Stimulated activated naive CD8-positive, alpha-beta T cell treated with anti-CD3 and anti-CD28 coated beads, Interleukin-15, Interleukin-2, amounts not matched to agents 100 U/mL and 50 U/mL, for 24 hours (primary cell): ENCODE measurements at regions not wholly inside any gene's neighbourhood (a gene's known extent, or its start where the extent isn't known, plus 50 kb on each side); places are given as distances from the start of the nearest gene placed in this dataset.
"Not testable (repeated sequence)": the region's sequence is repeated elsewhere in the genome, so short reads cannot be mapped to it uniquely, and the experiment has no call there.

ENCODE experiments used
- ATAC-seq: fragments of 150-1000 bp; cut with Tn5 transposase; one replicate; pipeline ENCODE4 v1.10.0; 2021
- DNase-seq: peaks from one replicate; pipeline ENCODE4 v3.0.0; 2021

- DNase-seq (no peak), ATAC-seq (no peak)
These were observed 198.7 kb downstream of the TMA16 start for GRCh38 chr4:163693211-163693610.

GRCh38 chr4:163693776-163694175, 199.3 kb downstream of the TMA16 start:
- ATAC-seq = no peak
- DNase-seq = no peak

GRCh38 chr4:163694385-163694784, 199.9 kb downstream of the TMA16 start:
- ATAC-seq (no peak), DNase-seq (no peak)

DNA sequence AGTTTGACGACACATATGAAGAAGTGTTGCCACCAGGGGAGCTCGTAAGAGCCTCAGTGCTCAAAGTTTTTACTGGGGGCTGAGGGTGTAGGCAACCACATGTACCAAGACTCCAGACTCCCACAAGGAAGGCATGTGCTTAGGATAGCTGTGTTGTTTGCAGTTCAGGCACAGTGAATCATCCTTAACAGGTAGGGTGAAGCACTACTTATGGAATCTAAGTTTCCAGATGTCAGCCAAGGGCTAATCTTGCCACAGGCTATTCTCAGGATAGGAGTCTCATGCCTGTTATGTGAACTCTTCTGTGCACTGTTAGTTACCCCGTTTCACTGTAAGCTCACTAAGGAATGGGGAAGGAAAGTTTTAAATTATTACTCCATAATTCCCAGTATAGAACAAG, 202.6 kb downstream of the TMA16 start:
- DNase-seq = no peak
- ATAC-seq = no peak

- not testable (repeated sequence) for DNase-seq, ATAC-seq
These were observed 205.9 kb downstream of the TMA16 start for GRCh38 chr4:163700383-163700782.

- DNase-seq (no peak), ATAC-seq (peak; percentile 46)
These were observed 207.4 kb downstream of the TMA16 start for GRCh38 chr4:163701916-163702315.

GRCh38 chr4:163702736-163703135, 208.2 kb downstream of the TMA16 start:
- DNase-seq = no peak
- ATAC-seq = no peak

DNA sequence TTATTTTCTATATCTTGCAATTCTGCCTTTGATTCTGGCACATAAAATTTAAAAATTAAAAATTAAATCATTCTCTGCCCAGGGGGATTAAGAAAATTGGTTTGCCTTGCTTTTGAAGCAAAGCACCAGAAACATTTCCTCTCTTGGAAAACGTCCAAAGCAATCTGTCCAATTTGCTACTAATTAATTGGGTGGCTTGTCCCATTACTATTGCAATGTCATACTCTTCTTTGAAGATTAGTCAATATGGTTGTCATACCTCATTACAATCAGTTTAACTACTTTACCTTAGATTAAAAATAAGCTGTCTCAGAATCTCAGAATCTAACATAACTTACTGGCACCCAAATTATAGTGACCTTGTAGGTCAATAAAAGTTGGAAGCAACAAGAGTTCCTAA, 208.8 kb downstream of the TMA16 start:
- DNase-seq (no peak), ATAC-seq (no peak)

DNA sequence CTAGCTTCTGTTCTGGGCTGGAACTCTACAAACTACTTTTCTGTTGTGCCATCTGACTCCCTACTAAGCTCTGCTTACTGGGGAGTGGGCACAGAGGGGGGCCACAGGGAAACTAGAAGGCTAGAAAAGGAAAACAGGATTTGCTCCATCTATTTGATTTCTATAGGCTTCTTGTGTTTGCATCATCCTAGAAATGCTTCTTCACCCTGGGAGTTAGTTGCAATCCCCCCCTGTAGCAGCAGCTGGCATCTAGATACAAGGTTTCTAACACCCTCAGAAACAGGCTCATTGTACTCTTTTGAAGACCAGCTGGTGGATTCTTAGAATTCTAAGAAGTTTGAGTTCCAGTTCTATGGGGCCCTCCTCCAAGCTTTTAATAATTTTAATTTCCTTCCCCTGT, 213.4 kb downstream of the TMA16 start:
- ATAC-seq (no peak), DNase-seq (no peak)

DNA sequence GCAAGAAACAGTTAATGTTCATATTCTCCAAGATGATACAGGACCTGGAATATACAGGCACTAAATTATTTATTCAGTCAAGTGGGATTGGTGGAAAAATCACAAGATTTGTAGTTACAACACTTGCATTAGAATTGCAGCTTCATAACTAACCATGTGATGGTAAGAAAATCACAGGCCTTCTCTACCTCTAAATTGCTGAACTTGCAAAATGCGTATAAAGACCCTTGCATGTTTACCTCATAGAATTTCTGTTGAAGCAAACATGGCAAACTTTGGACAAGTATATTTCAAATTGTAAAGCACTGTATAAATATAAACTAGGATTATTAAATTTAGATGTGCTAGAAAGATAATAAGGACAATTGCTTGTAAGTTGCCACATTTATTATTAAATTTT, 215.1 kb downstream of the TMA16 start:
- no peak for DNase-seq
- ATAC-seq = no peak

- ATAC-seq (no peak), DNase-seq (no peak)
These were observed 215.7 kb downstream of the TMA16 start for GRCh38 chr4:163710158-163710557.

GRCh38 chr4:163724495-163724894, 230.0 kb downstream of the TMA16 start:
- not testable (repeated sequence) for ATAC-seq

DNA sequence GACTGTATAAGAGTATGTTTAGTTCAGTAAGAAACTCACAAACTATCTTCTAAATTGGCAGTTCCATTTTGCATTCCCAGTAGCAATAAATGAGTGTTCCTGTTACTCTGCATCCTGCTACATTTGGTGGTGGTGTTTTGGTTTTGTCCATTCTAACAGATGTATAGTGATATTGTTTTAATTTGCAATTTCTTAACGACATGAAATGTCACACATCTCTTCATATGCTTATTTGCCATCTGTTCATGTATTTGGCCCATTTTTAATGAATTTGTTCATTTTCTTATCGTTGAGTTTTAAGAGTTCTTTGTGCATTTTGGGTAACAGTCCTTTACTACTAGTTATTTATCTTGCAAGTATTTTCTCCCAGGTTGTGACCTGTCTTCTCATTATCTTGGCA, 232.2 kb downstream of the TMA16 start:
- DNase-seq = no peak
- no peak for ATAC-seq

More at GRCh38 chr4:163724495-163724894, 230.0 kb downstream of the TMA16 start:
- DNase-seq = not testable (repeated sequence)

- ATAC-seq = no peak
- DNase-seq = no peak
These were observed 236.6 kb downstream of the TMA16 start for GRCh38 chr4:163731071-163731470.

DNA sequence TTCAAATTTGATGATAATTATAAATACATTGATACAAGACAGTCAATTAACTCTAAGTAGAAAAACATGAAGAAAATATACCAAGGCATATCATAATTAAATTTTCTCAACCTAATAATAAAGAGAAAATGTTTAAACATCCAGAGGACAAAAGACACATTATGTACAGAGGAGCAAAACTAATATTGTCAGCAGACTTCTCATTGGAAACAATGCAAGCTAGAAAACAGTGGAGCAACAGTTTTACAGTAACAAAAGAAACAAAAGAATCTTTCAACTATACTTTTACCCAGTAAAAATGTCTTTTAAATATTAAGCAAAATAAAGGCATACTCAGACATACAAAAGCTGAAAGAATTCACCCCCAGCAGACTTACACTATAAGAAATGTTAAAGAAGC, 238.0 kb downstream of the TMA16 start:
- DNase-seq (no peak), ATAC-seq (no peak)

DNA sequence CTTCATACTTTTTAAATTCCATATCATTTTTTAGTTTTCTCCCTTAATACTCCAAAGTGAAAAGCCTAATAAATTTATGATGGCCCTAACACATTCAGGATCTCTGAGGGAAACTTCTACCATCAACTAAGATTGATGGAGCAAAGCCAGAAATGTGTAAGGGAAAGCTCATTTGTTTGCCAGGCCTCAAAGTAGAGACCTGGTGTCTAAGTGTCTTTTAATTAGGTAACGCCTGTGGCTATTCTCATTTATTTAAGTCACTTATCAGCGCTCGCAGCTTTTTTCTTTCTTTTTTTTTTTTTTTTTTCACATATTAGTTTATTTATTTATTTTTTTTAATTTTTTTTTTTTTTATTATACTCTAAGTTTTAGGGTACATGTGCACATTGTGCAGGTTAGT, 242.4 kb downstream of the TMA16 start:
- DNase-seq = no peak
- no peak for ATAC-seq

DNA sequence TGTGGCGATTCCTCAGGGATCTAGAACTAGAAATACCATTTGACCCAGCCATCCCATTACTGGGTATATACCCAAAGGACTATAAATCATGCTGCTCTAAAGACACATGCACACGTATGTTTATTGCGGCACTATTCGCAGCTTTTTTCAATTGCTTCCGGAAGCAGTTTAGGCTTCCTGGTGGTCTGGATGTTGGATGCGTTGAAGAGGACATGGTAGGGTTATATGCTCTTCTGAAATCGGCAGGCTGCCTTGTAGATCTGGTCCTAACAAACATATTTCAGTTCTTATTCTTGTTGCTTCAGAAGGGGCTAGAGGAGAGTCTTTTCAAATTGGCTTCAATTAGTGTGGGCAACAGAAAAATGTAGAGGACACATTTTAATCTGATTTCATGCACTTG, 243.4 kb downstream of the TMA16 start:
- DNase-seq, ATAC-seq: not testable (repeated sequence)

DNA sequence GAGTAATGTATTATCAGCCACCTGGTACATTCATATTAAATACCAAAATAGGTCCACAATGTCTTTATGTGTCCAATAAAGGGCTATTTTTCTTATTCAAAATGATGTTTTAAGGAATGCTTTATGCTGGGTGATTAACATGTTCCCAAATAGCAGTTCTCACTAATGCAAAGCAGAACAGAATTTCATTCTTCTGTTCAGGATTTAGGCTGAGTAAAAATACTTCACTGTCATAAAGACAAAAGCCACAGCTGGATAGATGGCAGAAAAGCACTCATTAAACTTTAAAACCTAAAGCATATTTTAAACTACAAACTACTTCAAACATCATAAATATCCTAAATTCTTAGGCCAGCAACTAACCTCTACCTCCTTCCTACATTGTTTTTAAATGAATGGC, 244.0 kb downstream of the TMA16 start:
- ATAC-seq (no peak), DNase-seq (no peak)

DNA sequence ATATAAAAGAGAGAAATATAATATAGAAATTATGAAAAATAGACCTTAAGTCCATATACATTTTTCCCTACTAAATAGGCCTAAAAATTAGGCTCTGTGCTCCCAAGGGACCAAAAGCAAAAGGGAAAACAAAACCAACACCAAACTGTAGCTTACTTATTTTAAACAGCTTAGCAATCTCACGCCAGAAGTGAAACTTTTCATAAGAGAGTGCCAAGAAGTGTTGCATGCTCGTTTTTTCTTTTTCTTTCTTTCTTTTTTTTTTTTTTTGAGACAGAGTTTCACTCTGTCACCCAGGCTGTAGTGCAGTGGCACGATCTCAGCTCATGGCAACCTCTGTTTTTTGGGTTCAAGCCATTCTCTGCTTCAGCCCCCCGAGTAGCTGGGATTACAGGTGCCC, 250.4 kb downstream of the TMA16 start:
- no peak for DNase-seq
- ATAC-seq = no peak

GRCh38 chr4:163747293-163747692, 252.8 kb downstream of the TMA16 start:
- DNase-seq = no peak
- no peak for ATAC-seq

GRCh38 chr4:163747886-163748285, 253.4 kb downstream of the TMA16 start:
- ATAC-seq (no peak), DNase-seq (no peak)

- ATAC-seq (no peak), DNase-seq (no peak)
These were observed 254.0 kb downstream of the TMA16 start for GRCh38 chr4:163748449-163748848.

DNA sequence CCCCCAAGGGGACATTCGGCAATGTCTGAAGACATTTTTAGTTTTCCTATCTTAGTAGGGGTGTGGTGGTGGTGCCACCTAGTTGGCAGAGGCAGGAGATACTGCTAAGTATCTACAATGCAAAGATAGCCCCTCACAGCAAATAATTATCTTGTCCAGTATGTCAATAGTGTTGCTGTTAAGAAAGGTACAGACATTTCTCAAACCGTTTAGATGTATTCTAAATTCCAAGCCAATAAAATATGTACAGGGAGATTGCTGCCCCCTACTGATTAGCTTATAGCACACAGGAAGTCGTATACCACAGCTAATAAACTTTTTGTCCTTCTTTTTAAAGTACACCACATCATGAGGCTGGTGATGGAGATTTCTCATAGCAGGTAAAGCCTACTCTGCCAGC, 260.5 kb downstream of the TMA16 start:
- no peak for DNase-seq
- no peak for ATAC-seq

DNA sequence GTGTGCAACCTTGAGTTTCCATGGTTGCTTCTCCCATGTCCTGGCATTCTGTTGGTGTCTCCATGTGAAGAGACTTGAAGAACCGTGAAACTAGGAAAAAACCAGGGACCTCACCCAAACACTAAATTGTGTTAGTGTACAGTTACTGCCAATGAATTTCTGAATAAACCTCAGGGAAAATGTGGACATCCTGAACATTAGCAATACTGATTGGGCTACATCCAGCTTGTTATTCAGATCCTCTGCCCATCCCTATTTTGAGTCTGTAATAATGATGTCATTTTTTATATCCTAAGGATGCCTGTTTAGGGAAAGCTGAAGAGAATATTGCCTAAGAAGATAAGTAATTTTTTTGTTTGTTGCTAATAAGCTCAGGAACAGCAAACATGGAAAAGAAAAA, 262.7 kb downstream of the TMA16 start:
- ATAC-seq (no peak), DNase-seq (no peak)

DNA sequence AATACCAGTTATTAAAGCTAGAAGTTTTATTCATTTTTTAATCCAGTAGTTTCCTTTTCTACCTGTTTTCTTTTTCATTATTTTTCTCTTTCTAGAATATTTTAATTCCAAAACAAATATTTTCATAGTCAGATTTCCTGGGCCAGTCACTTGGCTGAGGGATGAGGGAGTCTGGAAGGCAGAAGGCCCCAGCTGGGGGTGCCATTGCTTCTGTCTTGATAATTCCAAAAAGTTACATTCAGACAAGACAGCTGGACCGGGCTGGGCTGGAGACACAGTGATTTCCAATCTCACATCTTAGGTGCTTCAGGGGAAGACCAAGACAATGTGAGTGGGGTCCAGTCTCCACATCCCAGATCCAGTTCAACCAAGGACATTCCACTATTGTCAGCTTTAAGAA, 263.5 kb downstream of the TMA16 start:
- ATAC-seq (no peak), DNase-seq (no peak)
